HEK293 (cell line): ENCODE measurements at regions not wholly inside any gene's neighbourhood (a gene's known extent, or its start where the extent isn't known, plus 50 kb on each side); places are given as distances from the start of the nearest gene placed in this dataset.

Experiments
- CTCF ChIP-seq: fragments of 450-650 bp; formaldehyde crosslinking; IDR thresholded peaks from 2 replicates; pipeline ENCODE4 v1.5.1; 2016; ENCODE audit warnings: missing biosample characterization, missing genetic modification characterization
- SETDB1 ChIP-seq: IDR thresholded peaks from one replicate; pipeline ENCODE4 v1.6.1; 2017; ENCODE audit warnings: mild to moderate bottlenecking, low read length, moderate library complexity, mixed read lengths; ENCODE audit not compliant: insufficient read length
- ZBTB20 ChIP-seq: fragments of 450-650 bp; formaldehyde crosslinking; IDR thresholded peaks from 2 replicates; pipeline ENCODE4 v1.5.1; 2016; ENCODE audit warnings: missing biosample characterization, missing genetic modification characterization
- ZBTB26 ChIP-seq: fragments of 450-650 bp; formaldehyde crosslinking; optimal IDR thresholded peaks from 2 replicates; pipeline ENCODE3; 2016; ENCODE audit warnings: missing biosample characterization, mild to moderate bottlenecking, missing genetic modification characterization
- ZFHX2 ChIP-seq: fragments of 450-650 bp; formaldehyde crosslinking; conservative IDR thresholded peaks from 2 replicates; pipeline ENCODE4 v1.5.1; 2016; ENCODE audit warnings: missing biosample characterization, missing genetic modification characterization
- ZNF114 ChIP-seq: fragments of 450-650 bp; formaldehyde crosslinking; IDR thresholded peaks from 2 replicates; pipeline ENCODE4 v1.5.0; 2017; ENCODE audit warnings: missing biosample characterization, missing genetic modification characterization
- ZNF138 ChIP-seq: fragments of 450-650 bp; formaldehyde crosslinking; IDR thresholded peaks from 2 replicates; pipeline ENCODE4 v1.5.1; 2016; ENCODE audit warnings: missing biosample characterization, missing genetic modification characterization, borderline replicate concordance
- ZNF184 ChIP-seq: fragments of 450-650 bp; IDR thresholded peaks from 2 replicates; pipeline ENCODE4 v1.5.1; 2018; ENCODE audit warnings: missing biosample characterization, mild to moderate bottlenecking, missing genetic modification characterization
- ZNF211 ChIP-seq: fragments of 450-650 bp; formaldehyde crosslinking; IDR thresholded peaks from 2 replicates; pipeline ENCODE4 v1.5.1; 2016; ENCODE audit warnings: low read depth, missing biosample characterization, missing genetic modification characterization
- ZNF248 ChIP-seq: fragments of 450-650 bp; formaldehyde crosslinking; IDR thresholded peaks from 2 replicates; pipeline ENCODE4 v1.5.1; 2017; ENCODE audit warnings: missing biosample characterization, missing genetic modification characterization
- ZNF302 ChIP-seq: fragments of 450-650 bp; formaldehyde crosslinking; IDR thresholded peaks from 2 replicates; pipeline ENCODE4 v1.5.1; 2016; ENCODE audit warnings: missing biosample characterization, missing genetic modification characterization, low read depth
- ZNF354C ChIP-seq: fragments of 450-650 bp; formaldehyde crosslinking; IDR thresholded peaks from 2 replicates; pipeline ENCODE4 v1.5.1; 2016; ENCODE audit warnings: missing biosample characterization, missing genetic modification characterization, low read depth, borderline replicate concordance
- ZNF501 ChIP-seq: fragments of 450-650 bp; formaldehyde crosslinking; IDR thresholded peaks from 2 replicates; pipeline ENCODE4 v1.5.1; 2016; ENCODE audit warnings: missing biosample characterization, missing genetic modification characterization
- ZNF660 ChIP-seq: fragments of 450-650 bp; IDR thresholded peaks from 2 replicates; pipeline ENCODE4 v1.5.1; 2018; ENCODE audit warnings: missing biosample characterization, mild to moderate bottlenecking, missing genetic modification characterization

- TF ChIP-seq ZBTB20 (tag by site-specific recombination) (no peak), ZFHX2 (tag by site-specific recombination) (no peak), ZNF501 (tag by site-specific recombination) (no peak), ZBTB26 (tag by site-specific recombination) (no peak), ZNF660 (tag by site-specific recombination) (no peak), ZNF211 (no peak), ZNF184 (no peak), ZNF138 (tag by site-specific recombination) (no peak), CTCF (tag by site-specific recombination) (no peak), ZNF248 (no peak), ZNF114 (tag by site-specific recombination) (no peak), ZNF354C (tag by site-specific recombination) (no peak), ZNF302 (no peak), SETDB1 (no peak)
These were observed 139.7 kb upstream of the ETV3 start for GRCh38 chr1:157277913-157278312.
